HEK293 (cell line): ENCODE measurements at regions not wholly inside any gene's neighbourhood (a gene's known extent, or its start where the extent isn't known, plus 50 kb on each side); places are given as distances from the start of the nearest gene placed in this dataset.

Experiments used
- CTCF ChIA-PET: fragments of 350-600 bp; formaldehyde crosslinking; extraction: SDS; loops from one replicate; lab custom pipeline; 2021; ENCODE audit warnings: antibody characterized with exemption; lab: Yijun Ruan, JAX
- POLR2A ChIA-PET: fragments of 300-600 bp; formaldehyde crosslinking; extraction: SDS; loops from one replicate; lab custom pipeline; 2020; ENCODE audit warnings: antibody characterized with exemption, inconsistent platforms; lab: Yijun Ruan, JAX
- H3K27ac ChIP-seq: fragments of 200-500 bp; sonication (Bioruptor generic); 2 replicates; pipeline ENCODE4 v1.5.1; 2014; ENCODE audit warnings: low read depth, low read length, control low read depth, inconsistent platforms; ENCODE audit errors: extremely low read depth
- H3K36me3 ChIP-seq, 2 experiments: fragments of 200-500 bp in 1 of 2; sonication (Bioruptor generic) in 1 of 2; 1 replicate in 1 of 2; 2 replicates in 1 of 2; pipeline ENCODE4 v1.5.1; 2014 to 2017; ENCODE audit warnings: inconsistent platforms in 2 of 2, low read length in 2 of 2; ENCODE audit not compliant: control insufficient read depth in 2 of 2, insufficient read depth in 1 of 2
- H3K4me1 ChIP-seq: fragments of 200-500 bp; sonication (Bioruptor generic); 2 replicates; pipeline ENCODE4 v1.5.1; 2014; ENCODE audit warnings: mild to moderate bottlenecking, low read length, inconsistent platforms; ENCODE audit not compliant: control insufficient read depth, insufficient read depth
- H3K4me3 ChIP-seq: 2 replicates; pipeline ENCODE4 v1.5.1; 2011; ENCODE audit warnings: low read depth, mild to moderate bottlenecking, control low read depth, low read length, moderate library complexity
- H3K9me3 ChIP-seq: fragments of 200-500 bp; sonication (Bioruptor generic); 2 replicates; pipeline ENCODE4 v1.5.1; 2014; ENCODE audit warnings: low read depth, low read length, inconsistent platforms; ENCODE audit not compliant: control insufficient read depth, insufficient read depth
- AEBP2 ChIP-seq: fragments of 450-650 bp; formaldehyde crosslinking; IDR thresholded peaks from 2 replicates; pipeline ENCODE4 v1.5.1; 2016; ENCODE audit warnings: missing biosample characterization, missing genetic modification characterization, borderline replicate concordance
- GLI2 ChIP-seq: fragments of 450-650 bp; formaldehyde crosslinking; IDR thresholded peaks from 2 replicates; pipeline ENCODE4; 2017; ENCODE audit warnings: missing biosample characterization, missing genetic modification characterization, low read depth, borderline replicate concordance
- INSM2 ChIP-seq: fragments of 450-650 bp; formaldehyde crosslinking; IDR thresholded peaks from 2 replicates; pipeline ENCODE4 v1.5.1; 2016; ENCODE audit warnings: missing biosample characterization, missing genetic modification characterization
- KLF17 ChIP-seq: fragments of 450-650 bp; formaldehyde crosslinking; IDR thresholded peaks from 2 replicates; pipeline ENCODE4 v1.5.1; 2016; ENCODE audit warnings: missing biosample characterization, missing genetic modification characterization
- ZBTB20 ChIP-seq: fragments of 450-650 bp; formaldehyde crosslinking; IDR thresholded peaks from 2 replicates; pipeline ENCODE4 v1.5.1; 2016; ENCODE audit warnings: missing biosample characterization, missing genetic modification characterization
- ZNF19 ChIP-seq: fragments of 450-650 bp; formaldehyde crosslinking; IDR thresholded peaks from 2 replicates; pipeline ENCODE4; 2016; ENCODE audit warnings: missing biosample characterization, missing genetic modification characterization, low read depth
- ZNF211 ChIP-seq: fragments of 450-650 bp; formaldehyde crosslinking; IDR thresholded peaks from 2 replicates; pipeline ENCODE4 v1.5.1; 2016; ENCODE audit warnings: low read depth, missing biosample characterization, missing genetic modification characterization
- ZNF266 ChIP-seq: fragments of 450-650 bp; formaldehyde crosslinking; IDR thresholded peaks from 2 replicates; pipeline ENCODE4 v1.5.1; 2016; ENCODE audit warnings: missing biosample characterization, missing genetic modification characterization, low read depth
- ZNF311 ChIP-seq: fragments of 450-650 bp; formaldehyde crosslinking; IDR thresholded peaks from 2 replicates; pipeline ENCODE4 v1.5.1; 2017; ENCODE audit warnings: missing biosample characterization, missing genetic modification characterization, borderline replicate concordance
- ZNF335 ChIP-seq: fragments of 450-650 bp; formaldehyde crosslinking; conservative IDR thresholded peaks from 2 replicates; pipeline ENCODE4 v1.5.1; 2016; ENCODE audit warnings: missing biosample characterization, missing genetic modification characterization
- ZNF529 ChIP-seq: fragments of 450-650 bp; formaldehyde crosslinking; IDR thresholded peaks from 2 replicates; pipeline ENCODE4 v1.5.1; 2017; ENCODE audit warnings: missing genetic modification characterization, missing biosample characterization; ENCODE audit not compliant: insufficient replicate concordance
- ZNF544 ChIP-seq: fragments of 450-650 bp; formaldehyde crosslinking; IDR thresholded peaks from 2 replicates; pipeline ENCODE4 v1.5.0; 2017; ENCODE audit warnings: missing biosample characterization, missing genetic modification characterization
- ZNF555 ChIP-seq: fragments of 450-650 bp; formaldehyde crosslinking; conservative IDR thresholded peaks from 2 replicates; pipeline ENCODE4 v1.5.1; 2017; ENCODE audit warnings: missing biosample characterization, mild to moderate bottlenecking, missing genetic modification characterization, inconsistent platforms
- ZNF580 ChIP-seq: fragments of 450-650 bp; formaldehyde crosslinking; IDR thresholded peaks from 2 replicates; pipeline ENCODE4 v1.5.1; 2016; ENCODE audit warnings: missing biosample characterization, missing genetic modification characterization
- ZNF660 ChIP-seq: fragments of 450-650 bp; IDR thresholded peaks from 2 replicates; pipeline ENCODE4 v1.5.1; 2018; ENCODE audit warnings: missing biosample characterization, mild to moderate bottlenecking, missing genetic modification characterization
- ZNF670 ChIP-seq: fragments of 450-650 bp; formaldehyde crosslinking; IDR thresholded peaks from 2 replicates; pipeline ENCODE4 v1.5.1; 2016; ENCODE audit warnings: missing biosample characterization, missing genetic modification characterization, low read depth
- ZNF677 ChIP-seq: fragments of 450-650 bp; IDR thresholded peaks from 2 replicates; pipeline ENCODE4 v1.5.0; 2018; ENCODE audit warnings: missing biosample characterization, mild to moderate bottlenecking, missing genetic modification characterization, moderate library complexity
- ZNF792 ChIP-seq: fragments of 450-650 bp; formaldehyde crosslinking; IDR thresholded peaks from 2 replicates; pipeline ENCODE4 v1.5.1; 2016; ENCODE audit warnings: missing biosample characterization, missing genetic modification characterization
- ZSCAN18 ChIP-seq: fragments of 450-650 bp; formaldehyde crosslinking; IDR thresholded peaks from 2 replicates; pipeline ENCODE4 v1.5.1; 2016; ENCODE audit warnings: missing biosample characterization, missing genetic modification characterization

GRCh38 chr7:157073949-157074624 lies 63.6 kb upstream of the MNX1 start (continued):
- TF ChIP-seq ZNF544 (tag by site-specific recombination): no peak
- no peak for TF ChIP-seq ZNF211 (tag by site-specific recombination)
- no peak for TF ChIP-seq KLF17 (tag by site-specific recombination)
- TF ChIP-seq AEBP2 (tag by site-specific recombination): no peak

- H3K9me3 ChIP-seq: no peaks in the 10 kb centered on the region
- no peaks in the 10 kb centered on the region for H3K4me1 ChIP-seq
- POLR2A ChIA-PET: no interaction called here
- H3K36me3 ChIP-seq: no peaks in the 10 kb centered on the region
- H3K4me3 ChIP-seq: no peak overlapping the region
- TF ChIP-seq INSM2 (tag by site-specific recombination) (no peak), ZNF670 (tag by site-specific recombination) (no peak)
- TF ChIP-seq, all 188 proteins: peak for 0
- CTCF ChIA-PET: no interaction called here
- no peak overlapping the region for H3K27ac ChIP-seq
These were observed 62.3 kb upstream of the UBE3C start for GRCh38 chr7:157076466-157076865.

- CTCF ChIA-PET: no interaction called here
- no peak for TF ChIP-seq ZNF660
- TF ChIP-seq ZNF677: no peak
- TF ChIP-seq ZNF792: no peak
- TF ChIP-seq GLI2 (tag by site-specific recombination): no peak
- TF ChIP-seq ZNF19: no peak
- TF ChIP-seq ZBTB20 (tag by site-specific recombination): no peak
- TF ChIP-seq ZNF529 (tag by site-specific recombination): no peak
- no peak for TF ChIP-seq ZSCAN18 (tag by site-specific recombination)
- no peak for TF ChIP-seq ZNF266 (tag by site-specific recombination)
- TF ChIP-seq ZNF311: no peak
- no peak for TF ChIP-seq ZNF335 (tag by site-specific recombination)
- TF ChIP-seq ZNF580 (tag by site-specific recombination): no peak
- TF ChIP-seq ZNF555 (tag by site-specific recombination): no peak
- POLR2A ChIA-PET: no interaction called here
- Histone ChIP-seq H3K9me3 (no peaks in the 10 kb centered on the region), H3K27ac (no peak overlapping the region), H3K4me3 (no peak overlapping the region), H3K4me1 (no peaks in the 10 kb centered on the region), H3K36me3 (no peaks in the 10 kb centered on the region)
These were observed 61.7 kb upstream of the UBE3C start for GRCh38 chr7:157077021-157077420.
